Caco-2 (cell line): ENCODE measurements at regions not wholly inside any gene's neighbourhood (a gene's known extent, or its start where the extent isn't known, plus 50 kb on each side); places are given as distances from the start of the nearest gene placed in this dataset.

ENCODE experiments used
- BruUV-seq: library from RNA; stranded (reverse); fragments of 400-500 nt; replicated peaks from 2 replicates; lab custom pipeline; 2021; lab: Mats Ljungman, UMichigan
- CTCF ChIA-PET: fragments of 300-600 bp; sonication (Branson Sonifier 250); formaldehyde crosslinking; loops from one replicate; lab custom pipeline; 2022; ENCODE audit warnings: antibody characterized with exemption; lab: Charles Lee
- POLR2A ChIA-PET: fragments of 300-600 bp; sonication (Branson Sonifier 250); formaldehyde crosslinking; loops from one replicate; lab custom pipeline; 2022; ENCODE audit warnings: antibody characterized with exemption; lab: Charles Lee
- DNase-seq, 2 experiments: peaks; one replicate each; pipeline versions ENCODE4 v3.0.0 to v3.0.0-alpha.2; 2020 to 2022
- H3K27me3 ChIP-seq: replicated peaks from 2 replicates; pipeline ENCODE4 v1.6.0; 2011; ENCODE audit warnings: low read length; ENCODE audit not compliant: control insufficient read depth, insufficient read depth
- H3K36me3 ChIP-seq: 2 replicates; pipeline ENCODE4 v1.5.1; 2011; ENCODE audit warnings: low read length; ENCODE audit not compliant: control insufficient read depth, insufficient read depth
- H3K4me1 ChIP-seq: fragments of 250-450 bp; sonication (Bioruptor Pico); 2 replicates; pipeline ENCODE4 v1.5.1; 2020; ENCODE audit warnings: mild to moderate bottlenecking
- H3K4me3 ChIP-seq: 2 replicates; pipeline ENCODE4 v1.5.1; 2011; ENCODE audit warnings: low read depth, mild to moderate bottlenecking, control low read depth, low read length
- H3K9me3 ChIP-seq: fragments of 250-450 bp; sonication (Bioruptor Pico); 2 replicates; pipeline ENCODE4 v1.5.1; 2020; ENCODE audit warnings: mild to moderate bottlenecking, moderate library complexity
- H3K27ac Mint-ChIP-seq: one replicate; pipeline ENCODE4 v1.8.0; 2022; ENCODE audit warnings: mixed read lengths; ENCODE audit not compliant: unreplicated experiment
- H3K27me3 Mint-ChIP-seq: one replicate; pipeline ENCODE4 v1.8.0; 2022; ENCODE audit warnings: mixed read lengths; ENCODE audit not compliant: insufficient read depth, unreplicated experiment
- H3K36me3 Mint-ChIP-seq: one replicate; pipeline ENCODE4 v1.8.0; 2022; ENCODE audit warnings: mild to moderate bottlenecking, mixed read lengths; ENCODE audit not compliant: insufficient read depth, unreplicated experiment
- H3K4me1 Mint-ChIP-seq: one replicate; pipeline ENCODE4 v1.8.0; 2022; ENCODE audit warnings: low read depth, mixed read lengths; ENCODE audit not compliant: unreplicated experiment
- H3K4me3 Mint-ChIP-seq: one replicate; pipeline ENCODE4 v1.8.0; 2022; ENCODE audit warnings: mild to moderate bottlenecking, moderate library complexity, mixed read lengths; ENCODE audit not compliant: unreplicated experiment
- H3K9me3 Mint-ChIP-seq: one replicate; pipeline ENCODE4 v1.8.0; 2022; ENCODE audit warnings: mixed read lengths; ENCODE audit not compliant: unreplicated experiment
- intact Hi-C: fragments of 100-400 bp; cut with micrococcal nuclease; formaldehyde crosslinking; loops from one replicate; pipeline ENCODE4 v1.10.0; 2022; ENCODE audit not compliant: unreplicated experiment
- TF ChIP-seq, protein P1 (sequence below), 2 experiments: fragments of 200-600 bp in 1 of 2; IDR thresholded peaks; 1 replicate in 1 of 2; 2 replicates in 1 of 2; pipeline versions ENCODE4 v1.5.1 to v1.8.0; 2011 to 2022; ENCODE audit warnings: antibody characterized with exemption in 1 of 2, control low read depth in 1 of 2, inconsistent platforms in 1 of 2, low read depth in 1 of 2, low read length in 1 of 2, mild to moderate bottlenecking in 1 of 2, moderate library complexity in 1 of 2; ENCODE audit not compliant: insufficient read depth in 1 of 2, severe bottlenecking in 1 of 2, unreplicated experiment in 1 of 2

- ChIA-PET CTCF (interaction anchor here (0.6 to 0.9 kb wide), 6 partner anchors 36 to 290 kb away, joined by 3 to 5 read pairs (median 4); no protein-coding TSS in a partner anchor), POLR2A (interaction anchor here (0.6 to 2.6 kb wide), 8 partner anchors 11 to 290 kb away, joined by 3 to 17 read pairs (median 5); no protein-coding TSS in a partner anchor)
- Mint-ChIP-seq H3K9me3 (peaks cover 24% of the 10 kb centered on the region), H3K27me3 (no peaks in the 10 kb centered on the region), H3K27ac (peak overlapping the region; percentile 94), H3K4me3 (peak overlapping the region; percentile 88), H3K4me1 (peaks cover 33% of the 10 kb centered on the region), H3K36me3 (no peaks in the 10 kb centered on the region)
- H3K36me3 ChIP-seq: no peaks in the 10 kb centered on the region
- no TSS peak for BruUV-seq
- H3K4me3 ChIP-seq: peak overlapping the region; percentile 52
- intact Hi-C loops: loop anchor here (1.0 to 5.0 kb wide), 5 partner anchors 64 to 289 kb away; no protein-coding TSS in a partner anchor
- no peaks in the 10 kb centered on the region for H3K27me3 ChIP-seq
- peaks cover 44% of the 10 kb centered on the region for H3K4me1 ChIP-seq
- TF ChIP-seq, protein P1, sequence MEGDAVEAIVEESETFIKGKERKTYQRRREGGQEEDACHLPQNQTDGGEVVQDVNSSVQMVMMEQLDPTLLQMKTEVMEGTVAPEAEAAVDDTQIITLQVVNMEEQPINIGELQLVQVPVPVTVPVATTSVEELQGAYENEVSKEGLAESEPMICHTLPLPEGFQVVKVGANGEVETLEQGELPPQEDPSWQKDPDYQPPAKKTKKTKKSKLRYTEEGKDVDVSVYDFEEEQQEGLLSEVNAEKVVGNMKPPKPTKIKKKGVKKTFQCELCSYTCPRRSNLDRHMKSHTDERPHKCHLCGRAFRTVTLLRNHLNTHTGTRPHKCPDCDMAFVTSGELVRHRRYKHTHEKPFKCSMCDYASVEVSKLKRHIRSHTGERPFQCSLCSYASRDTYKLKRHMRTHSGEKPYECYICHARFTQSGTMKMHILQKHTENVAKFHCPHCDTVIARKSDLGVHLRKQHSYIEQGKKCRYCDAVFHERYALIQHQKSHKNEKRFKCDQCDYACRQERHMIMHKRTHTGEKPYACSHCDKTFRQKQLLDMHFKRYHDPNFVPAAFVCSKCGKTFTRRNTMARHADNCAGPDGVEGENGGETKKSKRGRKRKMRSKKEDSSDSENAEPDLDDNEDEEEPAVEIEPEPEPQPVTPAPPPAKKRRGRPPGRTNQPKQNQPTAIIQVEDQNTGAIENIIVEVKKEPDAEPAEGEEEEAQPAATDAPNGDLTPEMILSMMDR (IDR thresholded peaks at IDR 0.05; ENCODE audit: insufficient read depth in 1 of 2, low read depth in 1 of 2, low read length in 1 of 2, severe bottlenecking in 1 of 2, unreplicated experiment in 1 of 2): no peak
- peak; percentile 87 to 89 for DNase-seq
- H3K9me3 ChIP-seq: peaks cover 3% of the 10 kb centered on the region; the same call in 1 of the 2 replicates
Measured at GRCh38 chr3:194070634-194071409, 65.1 kb upstream of the HES1 start.

DNA sequence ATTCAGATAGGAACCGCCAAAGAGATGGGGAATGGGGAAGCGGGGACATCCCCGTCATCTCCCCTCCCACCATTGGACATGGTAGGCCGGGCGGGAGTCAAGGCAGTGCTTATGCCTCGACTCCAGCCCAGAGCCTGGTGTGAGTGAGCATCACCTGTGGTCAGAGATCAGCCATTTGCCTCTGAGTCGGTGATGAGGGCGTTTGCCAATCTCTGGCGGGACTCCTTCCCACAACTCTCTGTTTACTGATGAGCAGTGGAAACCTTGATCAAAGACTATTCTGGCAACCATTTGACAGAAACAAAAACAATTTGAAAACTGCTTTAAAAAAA is 63.9 kb upstream of the HES1 start:
- peaks cover 3% of the 10 kb centered on the region; the same call in 1 of the 2 replicates for H3K9me3 ChIP-seq
- no TSS peak for BruUV-seq
- ChIA-PET POLR2A (interaction anchor here (0.6 to 2.6 kb wide), 5 partner anchors 29 to 69 kb away, joined by 3 to 17 read pairs (median 5); no protein-coding TSS in a partner anchor), CTCF (no interaction called here)
- no peak for DNase-seq
- H3K4me3 ChIP-seq: no peak overlapping the region
- no peaks in the 10 kb centered on the region for H3K27me3 ChIP-seq
- H3K4me1 ChIP-seq: peaks cover 51% of the 10 kb centered on the region
- H3K36me3 ChIP-seq: no peaks in the 10 kb centered on the region
- Mint-ChIP-seq H3K27me3 (no peaks in the 10 kb centered on the region), H3K36me3 (no peaks in the 10 kb centered on the region), H3K9me3 (peaks cover 12% of the 10 kb centered on the region), H3K4me1 (peaks cover 37% of the 10 kb centered on the region), H3K4me3 (peak overlapping the region; percentile 88), H3K27ac (peak overlapping the region; percentile 19)
- intact Hi-C loops: loop anchor here (1.0 to 5.0 kb wide), 3 partner anchors 29 to 290 kb away; no protein-coding TSS in a partner anchor
- TF ChIP-seq, protein P1 (IDR thresholded peaks at IDR 0.05; ENCODE audit: insufficient read depth in 1 of 2, low read depth in 1 of 2, low read length in 1 of 2, severe bottlenecking in 1 of 2, unreplicated experiment in 1 of 2): no peak

DNA sequence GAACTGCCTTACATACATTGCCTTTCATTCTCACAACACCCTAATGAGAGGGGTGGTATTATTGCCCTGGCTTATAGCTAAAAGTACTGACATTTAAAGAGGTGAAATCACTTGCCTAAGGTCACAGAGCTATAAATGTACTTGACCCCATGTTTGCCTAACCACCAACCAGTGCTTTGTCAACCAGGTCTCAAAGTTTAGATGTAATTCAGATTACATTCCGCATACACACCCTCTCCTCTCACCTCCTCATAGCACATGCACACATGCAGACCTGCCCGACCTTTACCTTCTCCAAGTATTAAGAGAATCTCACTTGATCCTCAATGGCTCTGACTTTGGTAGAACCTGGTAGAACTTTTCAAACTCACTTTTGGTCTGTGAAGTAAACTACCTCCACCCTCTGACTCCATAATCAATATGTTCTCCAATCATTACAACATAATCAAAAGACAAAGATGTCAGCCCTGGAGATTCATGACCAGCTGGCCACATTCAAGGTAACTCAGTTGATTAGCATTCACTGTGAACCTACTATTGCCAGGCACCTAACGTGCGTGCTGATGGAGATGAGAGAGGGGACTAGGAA is 63.2 kb upstream of the HES1 start:
- TF ChIP-seq, protein P1 (IDR thresholded peaks at IDR 0.05; ENCODE audit: insufficient read depth in 1 of 2, low read depth in 1 of 2, low read length in 1 of 2, severe bottlenecking in 1 of 2, unreplicated experiment in 1 of 2): no peak
- H3K36me3 Mint-ChIP-seq: no peaks in the 10 kb centered on the region
- Histone ChIP-seq H3K9me3 (no peaks in the 10 kb centered on the region), H3K36me3 (no peaks in the 10 kb centered on the region), H3K27me3 (no peaks in the 10 kb centered on the region), H3K4me1 (peaks cover 51% of the 10 kb centered on the region), H3K4me3 (no peak overlapping the region)
- H3K9me3 Mint-ChIP-seq: peaks cover 5% of the 10 kb centered on the region
- no peaks in the 10 kb centered on the region for H3K27me3 Mint-ChIP-seq
- CTCF ChIA-PET: no interaction called here
- DNase-seq: peak; percentile 37 to 48
- BruUV-seq: no TSS peak
- peak overlapping the region; percentile 88 for H3K4me3 Mint-ChIP-seq
- peaks cover 43% of the 10 kb centered on the region for H3K4me1 Mint-ChIP-seq
- intact Hi-C loops: loop anchor here (1.0 to 5.0 kb wide), 3 partner anchors 29 to 290 kb away; no protein-coding TSS in a partner anchor
- POLR2A ChIA-PET: interaction anchor here (0.6 to 2.6 kb wide), 5 partner anchors 29 to 69 kb away, joined by 3 to 17 read pairs (median 5); no protein-coding TSS in a partner anchor
- peak overlapping the region; percentile 19 for H3K27ac Mint-ChIP-seq
